CD1c-positive myeloid dendritic cell (primary cell): ENCODE measurements at regions not wholly inside any gene's neighbourhood (a gene's known extent, or its start where the extent isn't known, plus 50 kb on each side); places are given as distances from the start of the nearest gene placed in this dataset.

Experiments used
- DNase-seq: peaks from one replicate; pipeline ENCODE4 v3.0.0-alpha.2; 2016; ENCODE audit errors: extremely low spot score

GRCh38 chr16:11473728-11474127 is 113.0 kb downstream of the LITAF start:
- DNase-seq: no peak

DNA sequence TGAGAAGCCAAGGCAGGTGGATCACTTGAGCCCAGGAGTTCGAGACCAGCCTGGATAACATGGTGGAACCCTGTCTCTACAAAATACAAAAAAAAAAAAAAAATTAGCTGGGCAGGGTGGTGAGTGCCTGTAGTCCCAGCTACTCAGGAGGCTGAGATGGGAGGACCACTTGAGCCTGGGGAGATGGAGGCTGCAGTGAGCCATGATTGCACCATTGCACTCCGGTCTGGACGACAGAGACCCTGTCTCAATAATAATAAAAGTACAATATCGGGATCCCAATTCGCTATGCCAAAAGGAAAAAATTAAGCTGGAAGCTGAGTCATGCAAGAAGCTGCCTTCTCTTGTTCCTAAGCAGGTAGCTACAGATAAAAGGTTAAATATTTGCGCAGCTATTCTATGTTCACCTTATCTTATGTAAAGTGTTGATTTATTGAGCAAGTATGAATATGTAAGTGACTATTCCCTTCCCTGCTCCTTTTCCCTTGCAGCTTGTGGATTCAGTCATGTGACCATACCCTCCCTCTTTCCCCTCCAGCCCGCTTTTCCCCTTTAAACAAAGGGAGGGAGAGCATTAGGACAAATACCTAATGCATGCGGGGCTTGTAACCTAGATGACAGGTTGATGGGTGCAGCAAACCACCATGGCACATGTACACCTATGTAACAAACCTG is 112.0 kb downstream of the LITAF start:
- no peak for DNase-seq

GRCh38 chr16:11475896-11476630 is 110.7 kb downstream of the LITAF start:
- DNase-seq: no peak

DNA sequence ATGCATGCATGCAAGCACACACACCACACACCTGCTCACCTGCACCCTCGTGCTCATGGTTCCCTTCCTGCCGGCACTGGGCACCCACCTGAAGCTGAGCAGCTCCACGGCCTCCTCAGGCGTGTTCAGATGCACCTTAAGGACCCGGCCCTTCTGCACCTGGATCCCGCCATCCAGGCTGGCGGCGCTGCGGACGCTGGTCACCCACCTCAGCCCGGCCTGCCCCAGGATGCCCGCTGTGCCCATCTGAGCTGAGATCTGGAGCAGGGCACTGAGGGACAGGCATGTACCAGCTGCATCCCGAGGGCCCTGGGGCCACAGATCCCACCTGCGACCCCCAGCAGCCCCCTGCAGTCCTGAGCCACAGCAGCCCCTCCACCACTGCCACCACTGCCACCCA is 110.0 kb downstream of the LITAF start:
- no peak for DNase-seq

DNA sequence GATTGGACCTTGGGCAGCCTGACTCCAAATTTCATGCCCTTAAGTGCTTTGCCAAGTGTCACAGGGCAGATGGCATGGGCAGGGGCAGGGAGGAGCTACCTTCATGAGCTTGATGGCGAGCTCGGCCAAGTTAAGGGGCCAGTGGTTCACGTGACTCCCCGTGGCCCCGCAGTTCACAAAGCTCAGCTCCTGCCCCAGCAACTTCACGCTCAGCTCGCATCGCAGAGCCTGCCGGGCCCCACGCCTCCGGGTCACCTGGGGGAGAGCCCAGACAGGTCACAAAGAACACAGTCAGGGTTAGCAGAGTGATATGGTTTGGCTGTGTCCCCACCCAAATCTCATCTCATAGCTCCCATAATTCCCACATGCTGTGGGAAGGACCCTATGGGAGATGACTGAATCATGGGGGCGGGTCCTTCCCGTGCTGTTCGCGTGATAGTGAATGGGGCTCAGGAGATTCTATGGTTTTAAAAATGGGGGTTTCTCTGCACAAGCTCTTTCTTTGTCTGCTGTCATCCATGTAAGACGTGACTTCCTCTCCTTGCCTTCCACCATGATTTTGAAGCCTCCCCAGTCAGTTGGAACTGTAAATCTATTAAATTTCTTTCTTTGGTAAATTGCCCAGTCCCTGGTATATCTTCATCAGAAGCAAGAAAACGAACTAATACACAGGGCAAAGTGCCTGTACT is 108.1 kb downstream of the LITAF start:
- no peak for DNase-seq

DNA sequence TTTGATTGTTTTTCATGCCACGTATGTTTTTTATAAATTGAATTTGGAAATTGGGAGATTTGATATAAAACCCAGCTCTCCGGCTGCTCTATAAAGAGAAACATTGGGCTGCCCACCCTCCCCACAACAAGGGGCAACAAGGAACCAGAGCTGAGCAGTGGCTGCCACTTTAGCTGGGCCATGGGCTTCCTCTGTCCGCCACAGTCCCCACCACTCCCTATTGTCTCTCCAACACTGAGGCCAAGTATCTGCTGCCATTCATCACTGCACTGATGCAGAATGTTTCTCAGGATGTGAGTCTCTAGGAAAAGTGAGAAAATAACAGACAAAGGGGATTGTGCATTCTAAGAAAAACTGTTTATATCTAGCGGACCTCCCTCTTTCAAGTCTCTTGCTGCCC is 106.8 kb downstream of the LITAF start:
- DNase-seq: no peak

DNA sequence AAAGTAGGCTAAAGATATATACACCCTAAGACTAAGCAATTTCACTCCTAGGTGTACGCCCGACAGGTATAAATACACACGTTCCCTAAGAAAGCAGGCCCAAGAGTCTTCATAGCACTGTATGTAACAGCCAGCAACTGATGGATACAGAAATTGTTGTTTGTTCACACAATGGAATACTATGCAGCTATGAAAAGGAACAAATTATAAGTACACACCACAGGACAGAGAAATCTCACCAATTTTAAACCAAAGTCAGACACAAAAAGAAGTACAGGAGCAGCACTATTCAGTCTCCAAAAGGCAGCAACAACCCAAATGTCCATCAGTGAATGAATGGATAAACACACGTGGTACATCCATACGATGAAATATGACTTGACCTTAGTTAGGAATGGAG is 106.1 kb downstream of the LITAF start:
- DNase-seq: no peak

DNA sequence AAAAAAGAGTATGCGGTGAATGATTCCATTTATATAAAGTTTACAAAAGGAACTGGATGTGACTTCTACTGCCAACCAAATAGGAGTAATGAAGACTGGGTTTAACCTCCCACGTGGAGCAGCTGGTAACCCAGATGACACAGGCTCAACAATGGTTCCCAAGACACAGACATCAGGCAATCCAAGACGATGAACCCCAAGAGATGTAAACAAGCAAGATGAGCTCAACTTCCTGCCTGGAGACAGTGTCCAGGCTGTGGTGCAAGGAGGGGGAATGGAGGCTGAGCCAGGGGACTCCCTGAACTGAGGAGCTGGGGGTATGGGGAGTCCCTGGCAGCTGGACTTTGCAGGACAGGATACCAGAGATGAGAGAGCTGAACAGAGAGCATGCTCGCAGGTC is 104.7 kb downstream of the LITAF start:
- no peak for DNase-seq

DNA sequence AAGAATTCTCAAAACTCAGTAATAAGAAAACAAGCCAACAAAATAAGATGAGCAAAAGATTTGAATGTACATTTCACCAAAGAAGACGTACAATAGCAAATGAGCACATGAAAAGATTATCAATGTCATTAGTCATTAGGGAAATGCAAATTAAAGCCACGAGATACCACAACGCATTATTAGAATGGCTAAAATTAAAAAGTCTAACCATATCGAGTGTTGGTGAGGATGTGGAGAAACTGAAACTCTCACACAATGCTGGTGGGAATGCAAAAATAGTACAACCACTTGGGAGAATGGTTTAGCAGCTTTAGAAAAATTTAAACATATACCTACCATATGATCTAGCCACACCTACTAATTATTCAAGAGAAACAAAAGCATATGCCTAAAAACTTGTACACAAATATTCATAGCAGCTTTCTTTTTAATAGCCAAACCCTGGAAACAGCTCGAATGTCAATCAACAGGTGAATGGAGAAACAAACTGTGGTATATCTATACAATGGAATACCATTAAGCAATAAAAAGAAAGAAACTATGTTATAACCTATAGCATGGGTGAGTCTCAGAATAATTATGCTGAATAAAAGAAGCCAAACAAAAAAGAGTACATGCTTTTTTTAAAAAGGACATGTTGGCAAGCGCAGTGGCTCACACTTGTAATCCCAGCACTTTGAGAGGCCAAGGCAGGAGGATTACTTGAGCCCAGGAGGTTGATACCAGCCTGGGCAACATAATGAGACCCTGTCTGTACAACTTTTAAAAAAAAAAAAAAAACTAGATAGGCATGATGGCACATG is 103.6 kb downstream of the LITAF start:
- no peak for DNase-seq

GRCh38 chr16:11484691-11485258 is 101.9 kb downstream of the LITAF start:
- no peak for DNase-seq

GRCh38 chr16:11485676-11486075 is 101.0 kb downstream of the LITAF start:
- DNase-seq: no peak

- DNase-seq: no peak
Measured at GRCh38 chr16:11487289-11487688, 99.4 kb downstream of the LITAF start.

GRCh38 chr16:11488304-11488703 is 98.4 kb downstream of the LITAF start:
- no peak for DNase-seq

DNA sequence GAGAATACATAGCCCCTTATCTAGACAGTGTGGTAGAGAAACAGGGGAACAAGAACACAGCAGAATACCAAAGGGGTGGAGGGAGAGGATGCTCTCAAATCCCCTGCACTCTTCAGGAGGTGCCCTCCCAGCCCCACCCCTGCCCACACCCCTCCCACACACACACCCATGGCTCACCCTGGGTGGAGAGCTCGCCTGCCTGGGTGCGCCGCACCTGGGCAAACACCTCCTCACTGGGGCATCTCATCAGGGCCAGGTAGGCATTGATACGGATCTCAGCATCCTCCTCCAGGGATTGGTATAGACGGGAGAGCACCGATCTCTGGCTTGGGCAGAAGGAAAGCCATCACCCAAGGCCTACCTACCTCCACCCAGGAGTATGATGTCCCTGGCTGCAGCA is 95.2 kb downstream of the LITAF start:
- no peak for DNase-seq

- DNase-seq: no peak
Measured at GRCh38 chr16:11492808-11493530, 93.8 kb downstream of the LITAF start.

GRCh38 chr16:11493531-11493929 is 93.2 kb downstream of the LITAF start:
- DNase-seq: no peak

- DNase-seq: no peak
Measured at GRCh38 chr16:11494029-11494428, 92.7 kb downstream of the LITAF start.

DNA sequence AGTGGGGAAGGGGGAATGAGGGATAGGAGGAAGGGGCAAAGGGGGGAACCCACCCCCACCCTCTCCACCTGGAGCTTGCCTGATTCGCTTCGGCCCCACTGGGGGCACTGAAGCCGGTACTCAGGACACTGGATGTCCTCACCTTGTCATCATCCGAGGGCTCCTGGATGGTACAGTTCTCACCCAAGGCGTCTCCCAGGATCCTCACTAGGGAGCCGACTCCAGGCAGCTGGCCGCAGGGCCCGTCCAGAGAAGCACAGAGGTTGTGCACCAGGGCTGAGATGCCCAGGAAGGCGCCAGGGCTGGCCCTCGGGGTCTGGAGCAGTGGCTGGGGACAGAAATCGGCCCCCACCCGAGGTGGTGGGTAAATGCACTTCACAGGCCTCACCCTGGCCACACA is 92.3 kb downstream of the LITAF start:
- DNase-seq: no peak

- DNase-seq: no peak
Measured at GRCh38 chr16:11495066-11495407, 91.7 kb downstream of the LITAF start.
